NCI-H1694 treated with DMSO at 0.1 percent for 48 hours (cell line): ENCODE measurements at regions not wholly inside any gene's neighbourhood (a gene's known extent, or its start where the extent isn't known, plus 50 kb on each side); places are given as distances from the start of the nearest gene placed in this dataset.

Experiments used
- DNase-seq: peaks from one replicate; lab custom pipeline; 2025; lab: John Stamatoyannopoulos, UW

GRCh38 chr10:124286621-124287020 is 132.1 kb downstream of the OAT start:
- no peak for DNase-seq

DNA sequence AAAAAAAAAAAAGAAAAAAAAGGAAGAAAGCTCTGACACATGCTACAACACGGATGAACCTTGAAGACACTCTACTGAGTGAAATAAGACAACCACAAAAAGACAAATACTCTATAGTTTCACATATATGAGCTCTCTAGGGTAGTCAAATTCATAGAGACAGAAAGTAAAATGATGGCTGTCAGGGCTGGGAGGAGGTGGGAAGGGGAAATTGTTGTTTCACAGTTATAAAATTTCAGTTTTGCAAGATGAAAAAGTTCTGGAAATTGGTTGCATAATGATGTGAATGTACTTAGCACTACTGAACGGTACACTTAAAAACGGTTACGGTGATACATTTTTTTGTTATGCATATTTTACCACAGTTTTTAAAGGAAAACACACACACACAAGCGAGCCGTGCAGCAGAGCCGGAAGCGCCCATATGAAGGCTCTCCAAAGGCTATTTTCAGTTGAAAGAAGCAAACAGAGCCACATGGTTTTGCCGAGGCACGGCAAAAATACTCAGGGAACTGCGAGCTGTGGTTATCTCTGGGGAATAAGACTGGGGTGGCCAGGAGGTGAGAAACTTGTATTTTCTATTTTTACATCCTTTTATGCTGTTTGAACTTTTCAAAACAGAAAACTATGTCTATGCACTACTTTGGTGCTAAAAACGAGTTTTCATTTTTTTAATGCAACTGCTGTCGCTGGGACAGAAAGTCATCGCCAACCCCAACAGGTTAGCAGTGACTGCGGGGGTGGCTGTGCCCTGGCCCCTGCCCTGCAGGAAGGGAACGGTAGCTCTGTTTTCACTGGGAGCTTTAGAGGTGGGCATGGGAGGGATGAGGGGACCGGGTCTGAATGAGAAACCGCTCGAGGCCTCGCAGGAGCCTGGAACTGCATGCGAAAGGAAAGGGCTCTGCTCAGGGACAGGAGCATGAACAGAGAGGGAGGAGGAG is 132.9 kb downstream of the OAT start:
- no peak for DNase-seq

DNA sequence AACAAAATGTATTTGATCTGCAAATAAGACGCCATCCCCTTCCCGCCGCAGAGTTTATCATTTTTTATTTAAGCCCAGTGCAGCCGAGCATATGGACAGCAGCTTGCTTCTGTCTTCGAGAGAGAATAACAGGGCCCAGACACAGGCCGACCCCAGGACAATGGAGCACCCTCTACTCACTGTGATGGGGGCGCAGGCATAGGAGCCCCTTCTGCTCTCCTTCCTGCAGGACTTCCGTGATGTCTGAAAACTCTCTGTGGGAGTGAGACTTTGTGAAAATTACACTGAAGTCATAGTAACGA is 134.8 kb downstream of the OAT start:
- no peak for DNase-seq

GRCh38 chr10:124283215-124283948 is 135.3 kb downstream of the OAT start:
- DNase-seq: no peak

DNA sequence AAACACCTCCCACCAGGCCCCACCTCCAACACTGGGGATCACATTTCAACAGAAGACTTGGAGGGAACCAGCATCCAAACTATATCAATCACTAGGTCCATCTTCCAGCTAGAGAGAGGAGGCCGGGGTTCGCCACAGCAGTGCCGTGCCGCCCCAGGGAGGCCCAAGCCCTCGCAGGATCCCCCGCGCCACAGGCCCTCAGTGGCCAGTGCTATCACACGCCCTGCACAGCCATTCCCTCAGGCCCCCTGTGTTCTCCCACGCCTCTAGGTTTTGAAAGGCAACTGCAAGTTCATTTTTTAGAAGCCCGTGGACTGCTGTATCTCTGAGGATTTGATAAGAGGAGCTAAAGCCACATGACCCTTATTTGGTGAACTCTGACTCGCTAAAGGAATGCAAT is 136.4 kb downstream of the OAT start:
- no peak for DNase-seq

DNA sequence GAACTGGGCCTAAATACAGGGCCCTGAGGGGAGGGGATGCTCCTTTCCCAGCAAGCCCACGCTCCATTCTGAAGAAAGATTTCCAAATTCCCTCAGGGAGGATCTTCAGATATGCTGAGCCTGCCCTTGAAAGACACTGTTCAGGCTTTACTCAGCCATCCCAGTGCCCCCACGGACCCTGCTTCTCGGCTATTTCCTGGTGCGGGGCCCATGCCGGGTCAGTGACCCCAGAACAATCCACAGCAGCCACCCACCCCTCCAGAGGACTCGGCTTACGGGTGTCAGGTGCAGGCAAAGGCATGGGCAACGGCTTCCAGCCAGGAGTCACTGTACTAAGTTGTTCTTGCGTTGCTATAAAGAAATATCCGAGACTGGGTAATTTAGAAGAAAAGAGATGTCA is 137.1 kb downstream of the OAT start:
- no peak for DNase-seq

DNA sequence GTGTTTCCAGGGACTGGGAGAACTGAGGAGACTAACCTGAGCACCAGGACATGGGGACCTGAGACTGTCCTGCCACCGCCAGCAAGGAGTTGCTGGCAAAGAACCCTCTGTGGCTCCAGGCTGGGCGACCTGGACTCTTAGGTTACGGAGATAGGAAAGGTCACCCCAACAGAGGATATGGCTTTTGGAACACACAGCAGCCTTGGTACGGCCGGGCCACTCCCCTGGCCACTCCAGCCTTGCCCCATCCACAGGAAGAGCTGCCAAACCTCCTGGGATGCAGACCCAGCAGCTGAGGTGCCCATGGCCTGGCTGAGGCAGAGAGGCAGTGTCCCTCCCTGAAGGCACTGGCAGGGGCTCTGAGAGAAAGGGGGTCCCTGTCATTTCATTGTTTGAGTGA is 137.8 kb downstream of the OAT start:
- no peak for DNase-seq

GRCh38 chr10:124279882-124280281 is 138.8 kb downstream of the OAT start:
- DNase-seq: no peak

DNA sequence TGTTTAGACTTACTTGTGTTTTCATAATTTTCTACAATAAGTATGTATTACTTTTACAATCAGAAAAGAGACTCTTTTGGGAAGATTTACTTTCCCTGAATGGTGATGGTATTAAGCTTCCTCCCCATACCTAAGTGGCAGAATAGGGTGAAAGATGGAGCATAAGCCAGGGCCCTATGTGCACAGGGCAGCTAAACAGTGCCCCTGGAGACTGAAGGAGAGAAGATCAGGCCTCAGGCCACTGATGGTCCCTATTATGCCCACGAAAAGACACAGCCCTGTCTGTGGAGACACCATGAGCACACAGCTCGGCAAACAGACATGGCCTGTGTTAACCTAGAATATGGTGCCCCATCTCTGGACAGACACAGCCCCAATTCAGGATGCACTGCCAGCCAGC is 139.4 kb downstream of the OAT start:
- no peak for DNase-seq

DNA sequence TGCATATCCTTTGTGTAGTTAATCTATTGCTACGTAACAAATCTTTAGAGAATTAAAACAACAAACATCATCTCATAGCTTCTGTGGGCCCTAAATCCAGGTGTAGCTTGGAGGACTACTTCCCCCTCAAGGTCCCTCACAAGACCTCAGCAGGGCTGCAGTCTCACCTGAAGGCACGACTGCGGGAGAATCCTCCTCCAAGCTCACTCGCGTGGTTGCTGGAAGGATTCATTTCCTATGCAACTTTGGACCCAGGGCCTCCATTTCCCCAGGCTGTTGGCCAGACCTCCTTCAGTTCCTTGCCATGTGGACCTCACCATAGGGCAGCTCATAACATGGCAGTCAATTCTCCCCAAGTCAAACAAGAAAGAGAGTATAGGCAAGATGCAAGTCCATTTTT is 140.4 kb downstream of the OAT start:
- no peak for DNase-seq

DNA sequence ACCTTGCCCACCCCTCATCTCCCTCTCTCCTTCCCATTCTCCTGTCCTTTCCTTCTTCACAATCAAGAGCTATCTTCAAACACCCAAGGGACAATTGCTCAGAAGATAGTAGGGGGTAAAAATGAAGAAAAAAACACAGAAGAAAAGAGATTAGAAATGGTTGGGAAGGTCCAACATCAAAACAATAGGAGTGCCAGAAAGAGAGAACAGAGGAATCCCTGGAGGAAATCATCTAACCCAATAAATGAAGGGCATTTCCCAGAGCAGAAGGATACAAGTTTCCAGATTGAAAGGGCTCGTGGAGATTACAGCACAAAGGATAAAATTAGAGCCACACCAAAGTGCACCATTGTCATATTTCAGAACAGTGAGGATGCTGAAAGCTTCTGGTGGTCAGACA is 145.6 kb downstream of the OAT start:
- DNase-seq: no peak

- no peak for DNase-seq
Observed at GRCh38 chr10:124271676-124272075, 147.0 kb downstream of the OAT start.

- DNase-seq: no peak
Observed at GRCh38 chr10:124270530-124271327, 148.0 kb downstream of the OAT start.

DNA sequence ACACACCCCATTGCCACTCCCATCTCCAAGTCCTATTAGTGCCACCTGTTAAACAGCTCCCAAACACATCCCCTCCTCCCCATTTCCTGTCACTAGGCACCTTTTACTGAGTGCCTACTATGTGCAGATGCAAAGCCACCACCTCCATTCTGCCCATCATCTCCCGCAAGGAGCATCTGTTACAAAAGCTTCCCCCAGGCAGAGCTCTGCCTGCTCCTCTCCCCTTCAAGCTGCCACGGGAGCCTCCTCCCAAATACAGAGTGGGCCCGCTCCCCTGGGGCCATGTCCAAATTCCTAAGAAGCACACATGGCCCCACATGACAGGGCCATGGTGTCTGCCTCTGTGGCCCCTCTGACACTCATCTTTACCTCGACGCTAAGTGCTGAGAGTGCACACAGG is 149.7 kb downstream of the OAT start:
- DNase-seq: no peak

- no peak for DNase-seq
Observed at GRCh38 chr10:124267911-124268549, 150.7 kb downstream of the OAT start.

DNA sequence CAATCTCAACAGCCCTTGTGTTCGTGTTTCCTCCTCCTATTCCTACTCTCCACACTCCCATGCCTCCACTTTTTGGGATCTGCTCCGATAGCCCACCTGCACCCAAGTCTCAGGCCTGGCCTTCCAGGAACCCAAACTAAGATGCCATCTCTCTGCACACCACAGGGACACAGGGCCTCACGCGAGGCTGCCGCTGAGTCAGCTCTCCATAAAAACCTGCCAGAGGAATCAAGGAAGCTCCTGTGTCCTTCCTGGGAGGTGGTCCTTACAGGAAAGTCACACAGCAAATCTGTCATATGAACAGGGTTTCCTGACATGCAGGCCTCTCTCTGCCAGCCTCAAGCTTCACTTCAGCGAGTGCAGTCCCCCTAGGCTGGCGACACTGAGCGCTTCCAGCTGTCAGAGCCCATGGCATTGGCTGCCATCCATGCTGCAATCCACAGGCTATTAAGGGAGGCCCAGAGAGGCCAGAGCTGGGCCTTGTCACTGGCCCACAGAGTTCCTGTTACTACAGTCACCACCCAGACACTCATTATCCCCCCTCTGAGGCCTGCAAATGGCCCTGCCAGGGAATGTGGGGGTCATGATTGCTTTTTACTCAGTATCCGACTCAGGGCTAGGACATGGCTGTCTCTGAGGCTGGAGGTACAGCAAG is 151.4 kb downstream of the OAT start:
- no peak for DNase-seq

DNA sequence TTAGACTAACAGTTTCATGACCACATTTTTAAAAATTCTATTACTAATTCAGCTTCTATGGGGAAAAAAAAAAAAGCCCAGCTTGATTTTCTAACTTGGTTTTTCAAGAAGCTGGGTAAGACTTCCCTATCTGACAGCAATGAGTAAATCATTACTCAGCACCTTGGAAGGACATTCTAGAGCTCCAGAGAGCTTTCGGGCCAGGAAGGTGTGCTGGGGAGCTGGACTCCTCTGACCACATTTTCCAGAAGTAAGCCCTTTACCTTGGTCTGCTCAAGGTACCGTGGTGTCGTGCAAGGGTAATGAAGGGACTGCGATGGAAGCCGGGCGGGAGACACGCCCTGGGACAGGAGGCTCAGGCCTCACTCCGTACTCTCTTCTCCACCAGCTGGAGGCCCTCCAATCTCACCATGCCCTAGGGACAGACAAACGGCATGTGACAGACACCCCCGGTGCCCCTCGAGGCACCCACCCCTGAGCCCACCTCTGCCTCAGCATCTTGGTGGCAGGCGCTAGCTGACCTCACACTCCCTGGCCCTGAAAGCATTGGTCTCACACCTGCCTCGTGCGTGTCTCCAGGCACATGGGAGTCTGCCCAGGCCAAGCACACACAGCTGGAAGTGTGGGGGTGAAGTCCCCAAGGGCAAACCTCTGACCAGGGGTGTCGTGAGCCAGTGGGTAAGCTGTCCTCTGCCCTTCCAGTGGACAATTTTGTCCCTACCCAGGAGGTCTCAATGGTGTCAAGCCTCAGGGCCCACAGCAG is 152.1 kb downstream of the OAT start:
- no peak for DNase-seq

DNA sequence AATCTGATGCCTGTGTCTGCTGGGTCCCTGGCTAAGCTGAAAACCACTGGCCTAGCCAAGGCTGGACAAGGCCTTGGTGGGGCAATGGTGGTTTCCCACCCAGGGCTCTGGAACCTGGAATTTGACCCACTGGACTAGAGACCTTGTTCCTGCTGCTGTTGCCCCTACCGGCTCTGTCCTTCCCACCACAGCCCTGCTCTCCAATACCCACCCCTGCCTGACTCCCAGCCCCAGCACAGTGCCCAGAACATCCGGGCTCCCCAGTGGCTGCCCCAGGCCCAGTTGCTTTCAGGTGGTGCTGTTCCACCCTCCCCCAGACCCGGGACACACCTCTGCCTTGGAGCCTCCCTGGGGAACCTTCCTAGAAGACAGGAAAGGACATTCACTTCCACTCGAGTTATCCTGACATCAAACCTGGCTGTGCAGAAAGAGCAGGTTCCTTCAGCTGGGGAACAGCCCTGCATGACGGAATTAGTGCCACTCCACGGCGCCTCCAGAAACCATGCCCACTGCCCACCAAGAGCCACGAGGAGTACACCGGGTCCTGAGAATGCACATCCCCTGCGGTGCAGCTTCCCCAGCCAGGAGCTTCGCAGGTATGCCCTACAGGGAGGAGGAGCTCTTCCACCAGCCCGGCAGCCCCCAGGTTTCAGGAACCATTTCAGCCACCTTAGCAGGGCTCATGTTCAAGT is 152.8 kb downstream of the OAT start:
- no peak for DNase-seq

DNA sequence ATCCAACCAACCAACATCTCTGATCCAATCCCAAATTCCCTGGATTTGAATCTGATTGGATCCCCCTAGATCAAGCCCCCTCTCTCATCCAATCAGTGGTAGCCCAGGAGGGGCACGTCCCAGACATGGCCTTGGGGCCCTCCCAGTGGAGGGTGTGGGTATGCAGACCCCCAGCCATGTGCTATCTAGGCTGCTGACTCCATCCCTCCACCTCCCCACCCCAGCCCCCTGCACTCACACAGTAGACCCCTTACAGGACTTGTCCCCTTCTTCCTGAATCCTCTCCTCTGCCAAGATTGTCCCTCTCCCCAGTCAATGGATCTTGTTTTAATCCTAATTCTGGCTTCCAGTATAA is 153.4 kb downstream of the OAT start:
- no peak for DNase-seq

DNA sequence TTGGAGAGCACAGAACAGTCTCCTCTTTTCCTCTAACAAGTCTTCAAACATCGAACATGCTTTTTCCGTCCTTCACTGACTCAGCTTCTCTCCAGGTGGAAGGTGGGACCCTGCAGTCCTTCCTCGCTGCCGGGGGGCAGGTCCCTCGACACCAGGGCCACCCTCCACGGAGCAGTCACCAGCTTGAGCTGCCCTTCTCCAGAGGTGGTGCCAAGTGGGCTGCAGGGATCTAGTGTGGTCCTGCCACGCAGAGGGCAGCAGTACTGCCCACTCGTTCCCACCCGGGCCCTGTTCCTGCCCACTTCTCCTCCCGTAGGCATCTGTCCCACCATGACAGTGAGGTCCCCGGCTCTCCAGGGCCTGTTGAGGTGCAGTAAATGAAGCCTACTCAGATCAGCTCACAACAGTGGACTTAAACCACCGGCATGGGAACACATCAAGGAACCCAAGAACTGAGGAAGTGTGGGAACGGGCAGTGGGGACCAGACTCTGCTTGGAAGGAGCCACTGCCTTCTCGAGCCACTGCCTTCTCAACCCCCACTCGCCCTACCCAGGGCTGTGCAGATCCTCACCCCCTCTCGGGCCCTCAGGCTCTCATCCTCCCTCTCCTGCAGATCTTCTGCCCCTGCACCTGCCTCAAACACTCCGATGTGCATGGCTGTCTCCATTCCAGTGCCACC is 153.9 kb downstream of the OAT start:
- no peak for DNase-seq
